ENCODE measurements at regions not wholly inside any gene's neighbourhood (a gene's known extent, or its start where the extent isn't known, plus 50 kb on each side); places are given as distances from the start of the nearest gene placed in this dataset.

- no peak overlapping the region for H3K27ac ChIP-seq (ENCODE audit: low read length)
These were observed 78.3 kb downstream of the ELAPOR2 start for GRCh38 chr7:86981127-86981526.

GRCh38 chr7:86980223-86980622 is 79.2 kb downstream of the ELAPOR2 start:
- Histone ChIP-seq H3K4me1 (ENCODE audit: low read length) (peaks cover 17% of the 10 kb centered on the region), H3K27ac (ENCODE audit: low read length) (no peak overlapping the region), H3K36me3 (ENCODE audit: insufficient read depth, low read length) (no peaks in the 10 kb centered on the region), H4K20me1 (ENCODE audit: insufficient read depth, low read depth, low read length) (peaks cover 33% of the 10 kb centered on the region; the same call in 1 of the 2 replicates), H3K4me3 (ENCODE audit: low read length) (no peak overlapping the region), H3K9me2 (replicated peaks; ENCODE audit: insufficient read depth, low read length) (no peaks in the 10 kb centered on the region), H3K79me2 (ENCODE audit: low read length) (no peaks in the 10 kb centered on the region), H3K27me3 (ENCODE audit: low read length) (no peaks in the 10 kb centered on the region), H2AFZ (ENCODE audit: low read length) (no peak overlapping the region), H3K4me2 (ENCODE audit: low read depth, low read length, poor library complexity, severe bottlenecking) (no peak overlapping the region), H3K9ac (ENCODE audit: low read length) (no peak overlapping the region), H3K9me3 (ENCODE audit: low read length) (no peaks in the 10 kb centered on the region)
- DNase-seq = no peak

More at GRCh38 chr7:86981127-86981526, 78.3 kb downstream of the ELAPOR2 start:
- Histone ChIP-seq H3K9me3 (ENCODE audit: low read length) (no peaks in the 10 kb centered on the region), H4K20me1 (ENCODE audit: insufficient read depth, low read depth, low read length) (peaks cover 33% of the 10 kb centered on the region; the same call in 1 of the 2 replicates), H3K4me3 (ENCODE audit: low read length) (no peak overlapping the region), H3K9me2 (replicated peaks; ENCODE audit: insufficient read depth, low read length) (no peaks in the 10 kb centered on the region), H3K36me3 (ENCODE audit: insufficient read depth, low read length) (no peaks in the 10 kb centered on the region), H3K27me3 (ENCODE audit: low read length) (no peaks in the 10 kb centered on the region), H3K9ac (ENCODE audit: low read length) (no peak overlapping the region), H3K79me2 (ENCODE audit: low read length) (no peaks in the 10 kb centered on the region), H2AFZ (ENCODE audit: low read length) (no peak overlapping the region), H3K4me2 (ENCODE audit: low read depth, low read length, poor library complexity, severe bottlenecking) (no peak overlapping the region), H3K4me1 (ENCODE audit: low read length) (peaks cover 17% of the 10 kb centered on the region)
- no peak for DNase-seq

GRCh38 chr7:86978808-86979506 is 80.5 kb downstream of the ELAPOR2 start:
- peaks cover 17% of the 10 kb centered on the region for H3K4me1 ChIP-seq (ENCODE audit: low read length)
- no peaks in the 10 kb centered on the region for H3K9me2 ChIP-seq (replicated peaks; ENCODE audit: insufficient read depth, low read length)
- H4K20me1 ChIP-seq (ENCODE audit: insufficient read depth, low read depth, low read length) = peaks cover 33% of the 10 kb centered on the region; the same call in 1 of the 2 replicates
- no peak overlapping the region for H3K9ac ChIP-seq (ENCODE audit: low read length)
- no peaks in the 10 kb centered on the region for H3K27me3 ChIP-seq (ENCODE audit: low read length)
- H3K27ac ChIP-seq (ENCODE audit: low read length) = no peak overlapping the region
- no peak overlapping the region for H3K4me3 ChIP-seq (ENCODE audit: low read length)
- H3K4me2 ChIP-seq (ENCODE audit: low read depth, low read length, poor library complexity, severe bottlenecking) = no peak overlapping the region
- DNase-seq = no peak
- no peak overlapping the region for H2AFZ ChIP-seq (ENCODE audit: low read length)
- no peaks in the 10 kb centered on the region for H3K36me3 ChIP-seq (ENCODE audit: insufficient read depth, low read length)
- no peaks in the 10 kb centered on the region for H3K9me3 ChIP-seq (ENCODE audit: low read length)
- no peaks in the 10 kb centered on the region for H3K79me2 ChIP-seq (ENCODE audit: low read length)

GRCh38 chr7:86976958-86977357 is 82.5 kb downstream of the ELAPOR2 start:
- H2AFZ ChIP-seq (ENCODE audit: low read length) = no peak overlapping the region
- peaks cover 35% of the 10 kb centered on the region; the same call in 1 of the 2 replicates for H4K20me1 ChIP-seq (ENCODE audit: insufficient read depth, low read depth, low read length)
- H3K27ac ChIP-seq (ENCODE audit: low read length) = no peak overlapping the region
- DNase-seq = no peak
- peaks cover 19% of the 10 kb centered on the region for H3K4me1 ChIP-seq (ENCODE audit: low read length)
- no peaks in the 10 kb centered on the region for H3K36me3 ChIP-seq (ENCODE audit: insufficient read depth, low read length)
- no peaks in the 10 kb centered on the region for H3K79me2 ChIP-seq (ENCODE audit: low read length)
- H3K9me3 ChIP-seq (ENCODE audit: low read length) = no peaks in the 10 kb centered on the region
- H3K27me3 ChIP-seq (ENCODE audit: low read length) = no peaks in the 10 kb centered on the region
- no peak overlapping the region for H3K4me2 ChIP-seq (ENCODE audit: low read depth, low read length, poor library complexity, severe bottlenecking)
- no peak overlapping the region for H3K9ac ChIP-seq (ENCODE audit: low read length)
- H3K4me3 ChIP-seq (ENCODE audit: low read length) = no peak overlapping the region
- H3K9me2 ChIP-seq (replicated peaks; ENCODE audit: insufficient read depth, low read length) = no peaks in the 10 kb centered on the region

GRCh38 chr7:86975914-86976313 is 83.5 kb downstream of the ELAPOR2 start:
- Histone ChIP-seq H3K27me3 (ENCODE audit: low read length) (no peaks in the 10 kb centered on the region), H2AFZ (ENCODE audit: low read length) (no peak overlapping the region), H3K4me3 (ENCODE audit: low read length) (no peak overlapping the region), H3K4me2 (ENCODE audit: low read depth, low read length, poor library complexity, severe bottlenecking) (no peak overlapping the region), H3K27ac (ENCODE audit: low read length) (no peak overlapping the region), H4K20me1 (ENCODE audit: insufficient read depth, low read depth, low read length) (peaks cover 35% of the 10 kb centered on the region; the same call in 1 of the 2 replicates), H3K36me3 (ENCODE audit: insufficient read depth, low read length) (no peaks in the 10 kb centered on the region), H3K9me2 (replicated peaks; ENCODE audit: insufficient read depth, low read length) (no peaks in the 10 kb centered on the region), H3K9me3 (ENCODE audit: low read length) (no peaks in the 10 kb centered on the region), H3K79me2 (ENCODE audit: low read length) (no peaks in the 10 kb centered on the region), H3K4me1 (ENCODE audit: low read length) (peaks cover 30% of the 10 kb centered on the region), H3K9ac (ENCODE audit: low read length) (no peak overlapping the region)
- DNase-seq = no peak

GRCh38 chr7:86975449-86975848 is 84.0 kb downstream of the ELAPOR2 start:
- Histone ChIP-seq H3K4me2 (ENCODE audit: low read depth, low read length, poor library complexity, severe bottlenecking) (no peak overlapping the region), H2AFZ (ENCODE audit: low read length) (no peak overlapping the region), H3K27ac (ENCODE audit: low read length) (no peak overlapping the region), H3K4me1 (ENCODE audit: low read length) (peaks cover 32% of the 10 kb centered on the region), H3K27me3 (ENCODE audit: low read length) (no peaks in the 10 kb centered on the region), H3K9me3 (ENCODE audit: low read length) (no peaks in the 10 kb centered on the region), H3K9me2 (replicated peaks; ENCODE audit: insufficient read depth, low read length) (no peaks in the 10 kb centered on the region), H3K4me3 (ENCODE audit: low read length) (no peak overlapping the region), H4K20me1 (ENCODE audit: insufficient read depth, low read depth, low read length) (peaks cover 30% of the 10 kb centered on the region; the same call in 1 of the 2 replicates), H3K79me2 (ENCODE audit: low read length) (no peaks in the 10 kb centered on the region), H3K36me3 (ENCODE audit: insufficient read depth, low read length) (no peaks in the 10 kb centered on the region), H3K9ac (ENCODE audit: low read length) (no peak overlapping the region)
- DNase-seq = no peak

- H3K79me2 ChIP-seq (ENCODE audit: low read length) = no peaks in the 10 kb centered on the region
- H2AFZ ChIP-seq (ENCODE audit: low read length) = no peak overlapping the region
- peaks cover 22% of the 10 kb centered on the region for H4K20me1 ChIP-seq (ENCODE audit: insufficient read depth, low read depth, low read length)
- no peaks in the 10 kb centered on the region for H3K36me3 ChIP-seq (ENCODE audit: insufficient read depth, low read length)
- H3K9me3 ChIP-seq (ENCODE audit: low read length) = no peaks in the 10 kb centered on the region
- no peak overlapping the region for H3K27ac ChIP-seq (ENCODE audit: low read length)
- H3K9ac ChIP-seq (ENCODE audit: low read length) = no peak overlapping the region
- H3K9me2 ChIP-seq (replicated peaks; ENCODE audit: insufficient read depth, low read length) = no peaks in the 10 kb centered on the region
- no peak for DNase-seq
- H3K27me3 ChIP-seq (ENCODE audit: low read length) = no peaks in the 10 kb centered on the region
- no peak overlapping the region for H3K4me2 ChIP-seq (ENCODE audit: low read depth, low read length, poor library complexity, severe bottlenecking)
- no peak overlapping the region for H3K4me3 ChIP-seq (ENCODE audit: low read length)
- H3K4me1 ChIP-seq (ENCODE audit: low read length) = peaks cover 18% of the 10 kb centered on the region
These were observed 87.4 kb downstream of the ELAPOR2 start for GRCh38 chr7:86972072-86972471.

- no peak overlapping the region for H3K27ac ChIP-seq (ENCODE audit: low read length)
- H3K4me3 ChIP-seq (ENCODE audit: low read length) = no peak overlapping the region
- no peaks in the 10 kb centered on the region for H3K27me3 ChIP-seq (ENCODE audit: low read length)
- no peak overlapping the region for H2AFZ ChIP-seq (ENCODE audit: low read length)
- DNase-seq = no peak
- no peaks in the 10 kb centered on the region for H3K36me3 ChIP-seq (ENCODE audit: insufficient read depth, low read length)
- no peak overlapping the region for H3K9ac ChIP-seq (ENCODE audit: low read length)
- H3K9me2 ChIP-seq (replicated peaks; ENCODE audit: insufficient read depth, low read length) = no peaks in the 10 kb centered on the region
- H3K9me3 ChIP-seq (ENCODE audit: low read length) = no peaks in the 10 kb centered on the region
- H3K4me1 ChIP-seq (ENCODE audit: low read length) = peaks cover 25% of the 10 kb centered on the region
- no peaks in the 10 kb centered on the region; the same call in 1 of the 2 replicates for H3K79me2 ChIP-seq (ENCODE audit: low read length)
- H3K4me2 ChIP-seq (ENCODE audit: low read depth, low read length, poor library complexity, severe bottlenecking) = no peak overlapping the region
- peaks cover 16% of the 10 kb centered on the region for H4K20me1 ChIP-seq (ENCODE audit: insufficient read depth, low read depth, low read length)
These were observed 88.5 kb downstream of the ELAPOR2 start for GRCh38 chr7:86970986-86971385.
